ENCODE measurements at regions not wholly inside any gene's neighbourhood (a gene's known extent, or its start where the extent isn't known, plus 50 kb on each side); places are given as distances from the start of the nearest gene placed in this dataset.
"Not testable (repeated sequence)": the region's sequence is repeated elsewhere in the genome, so short reads cannot be mapped to it uniquely, and the experiment has no call there.

GRCh38 chr3:137194301-137194700 is 236.5 kb downstream of the IL20RB start:
- TF ChIP-seq TAF1 (IDR thresholded peaks at IDR 0.05; ENCODE audit: low read depth) (no peak), RAD21 (conservative IDR thresholded peaks at IDR 0.05) (no peak), MXI1 (conservative IDR thresholded peaks at IDR 0.05; ENCODE audit: poor library complexity, severe bottlenecking) (no peak), EZH2 (IDR thresholded peaks at IDR 0.05; ENCODE audit: borderline replicate concordance, insufficient read depth, low read length, poor library complexity, severe bottlenecking) (no peak), POLR2AphosphoS5 (IDR thresholded peaks at IDR 0.05) (no peak), CTCF (IDR thresholded peaks at IDR 0.05; ENCODE audit: poor library complexity, severe bottlenecking) (no peak), SMC3 (conservative IDR thresholded peaks at IDR 0.05; ENCODE audit: poor library complexity) (no peak), REST (IDR thresholded peaks at IDR 0.05; ENCODE audit: borderline replicate concordance) (no peak), EP300 (conservative IDR thresholded peaks at IDR 0.05; ENCODE audit: poor library complexity, severe bottlenecking) (no peak)
- no peak overlapping the region for H2AFZ ChIP-seq (ENCODE audit: low read depth, low read length)
- H3K4me3 ChIP-seq (ENCODE audit: low read length) = no peak overlapping the region

GRCh38 chr3:137198374-137198773 is 240.6 kb downstream of the IL20RB start:
- not testable (repeated sequence) for H3K79me2 ChIP-seq (replicated peaks; ENCODE audit: insufficient read depth, low read length); H3K27me3 ChIP-seq (ENCODE audit: insufficient read depth, low read depth, low read length); H3K4me3 ChIP-seq (ENCODE audit: low read length); H4K20me1 ChIP-seq (ENCODE audit: insufficient read depth); H3K27ac ChIP-seq (ENCODE audit: low read length); H3K9ac ChIP-seq (ENCODE audit: low read length); H3K4me2 ChIP-seq (ENCODE audit: low read length); H3F3A ChIP-seq (ENCODE audit: insufficient read depth, low read length, poor library complexity, severe bottlenecking); H2AFZ ChIP-seq (ENCODE audit: low read depth, low read length); H3K9me3 ChIP-seq (ENCODE audit: low read length); H3K36me3 ChIP-seq (ENCODE audit: insufficient read depth, low read length); H3K9me2 ChIP-seq (ENCODE audit: insufficient read depth, low read length)

More at GRCh38 chr3:137194301-137194700, 236.5 kb downstream of the IL20RB start:
- no peak overlapping the region for H3K27ac ChIP-seq (ENCODE audit: low read length)
- no peak overlapping the region for H3K4me2 ChIP-seq (ENCODE audit: low read length)
- no peaks in the 10 kb centered on the region for H3K36me3 ChIP-seq (ENCODE audit: insufficient read depth, low read length)
- H3K9me3 ChIP-seq (ENCODE audit: low read length) = no peaks in the 10 kb centered on the region
- H4K20me1 ChIP-seq (ENCODE audit: insufficient read depth) = no peaks in the 10 kb centered on the region
- H3K9me2 ChIP-seq (ENCODE audit: insufficient read depth, low read length) = no peaks in the 10 kb centered on the region
- no peaks in the 10 kb centered on the region for H3K27me3 ChIP-seq (ENCODE audit: insufficient read depth, low read depth, low read length)
- H3F3A ChIP-seq (ENCODE audit: insufficient read depth, low read length, poor library complexity, severe bottlenecking) = no peaks in the 10 kb centered on the region
- no peak overlapping the region for H3K9ac ChIP-seq (ENCODE audit: low read length)
- H3K79me2 ChIP-seq (replicated peaks; ENCODE audit: insufficient read depth, low read length) = no peaks in the 10 kb centered on the region

- H3F3A ChIP-seq (ENCODE audit: insufficient read depth, low read length, poor library complexity, severe bottlenecking) = no peaks in the 10 kb centered on the region
- no peaks in the 10 kb centered on the region for H3K27me3 ChIP-seq (ENCODE audit: insufficient read depth, low read depth, low read length)
- no peaks in the 10 kb centered on the region for H3K9me2 ChIP-seq (ENCODE audit: insufficient read depth, low read length)
- H4K20me1 ChIP-seq (ENCODE audit: insufficient read depth) = no peaks in the 10 kb centered on the region
- no peak overlapping the region for H3K4me3 ChIP-seq (ENCODE audit: low read length)
- H2AFZ ChIP-seq (ENCODE audit: low read depth, low read length) = no peak overlapping the region
- H3K9ac ChIP-seq (ENCODE audit: low read length) = no peak overlapping the region
- H3K79me2 ChIP-seq (replicated peaks; ENCODE audit: insufficient read depth, low read length) = no peaks in the 10 kb centered on the region
- H3K4me2 ChIP-seq (ENCODE audit: low read length) = no peak overlapping the region
- no peak for TF ChIP-seq RAD21 (conservative IDR thresholded peaks at IDR 0.05)
- TF ChIP-seq EZH2 (IDR thresholded peaks at IDR 0.05; ENCODE audit: borderline replicate concordance, insufficient read depth, low read length, poor library complexity, severe bottlenecking) = no peak
- no peak for TF ChIP-seq POLR2AphosphoS5 (IDR thresholded peaks at IDR 0.05)
- no peak for TF ChIP-seq EP300 (conservative IDR thresholded peaks at IDR 0.05; ENCODE audit: poor library complexity, severe bottlenecking)
- TF ChIP-seq CTCF (IDR thresholded peaks at IDR 0.05; ENCODE audit: poor library complexity, severe bottlenecking) = no peak
- TF ChIP-seq REST (IDR thresholded peaks at IDR 0.05; ENCODE audit: borderline replicate concordance) = no peak
- TF ChIP-seq MXI1 (conservative IDR thresholded peaks at IDR 0.05; ENCODE audit: poor library complexity, severe bottlenecking) = no peak
- no peak for TF ChIP-seq SMC3 (conservative IDR thresholded peaks at IDR 0.05; ENCODE audit: poor library complexity)
- no peak for TF ChIP-seq TAF1 (IDR thresholded peaks at IDR 0.05; ENCODE audit: low read depth)
- no peaks in the 10 kb centered on the region for H3K9me3 ChIP-seq (ENCODE audit: low read length)
- H3K36me3 ChIP-seq (ENCODE audit: insufficient read depth, low read length) = no peaks in the 10 kb centered on the region
- H3K27ac ChIP-seq (ENCODE audit: low read length) = no peak overlapping the region
These were observed 241.9 kb downstream of the IL20RB start for GRCh38 chr3:137199678-137200077.

All from neural cell (in vitro differentiated cells).